ENCODE measurements at regions not wholly inside any gene's neighbourhood (a gene's known extent, or its start where the extent isn't known, plus 50 kb on each side); places are given as distances from the start of the nearest gene placed in this dataset.

DNA sequence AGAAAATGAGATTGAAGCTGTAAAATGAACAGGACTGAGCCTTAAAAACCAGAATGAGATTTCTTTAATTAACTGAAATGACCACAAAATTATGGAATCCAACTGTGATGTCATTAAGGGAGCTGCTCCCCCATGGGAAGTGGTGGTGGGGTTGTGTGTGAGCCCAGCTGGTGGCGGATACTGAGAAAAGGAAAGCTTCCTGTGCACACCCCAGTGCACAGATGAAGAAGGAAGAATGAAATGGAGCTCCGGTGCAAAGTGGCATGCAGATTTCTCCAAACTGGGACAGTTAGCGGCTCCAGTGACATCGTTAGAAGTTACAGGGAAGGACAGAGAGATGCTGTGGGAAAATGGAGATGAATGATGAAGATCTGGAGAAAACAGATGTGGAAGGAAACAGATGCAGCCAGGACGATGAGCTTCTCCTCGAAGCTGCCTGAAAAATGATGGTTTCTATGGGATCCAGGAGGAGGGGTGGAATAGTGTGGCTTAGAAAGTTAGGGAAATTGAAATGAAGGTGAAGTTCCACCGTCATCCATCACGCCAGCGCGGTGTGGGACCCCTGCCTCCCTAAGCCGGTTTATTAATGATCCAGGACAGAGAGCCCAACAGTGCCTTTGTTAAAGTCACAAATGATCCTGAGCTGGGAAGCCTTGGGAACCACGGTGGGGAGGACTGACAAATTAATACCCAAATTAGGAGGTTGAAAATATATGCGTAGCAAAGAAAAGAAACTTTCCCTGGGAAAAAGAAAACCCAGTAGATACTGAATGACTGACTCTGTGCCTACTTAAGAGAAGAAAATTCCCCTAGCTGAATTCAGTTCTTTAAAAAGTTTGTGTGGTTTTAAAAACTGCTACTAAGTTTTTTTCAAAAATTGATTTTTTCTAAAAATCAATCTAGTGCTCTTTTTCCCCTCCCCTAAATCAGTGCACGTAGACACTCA, 77.2 kb downstream of the TSN start:
- Histone ChIP-seq H3K79me2 (ENCODE audit: control insufficient read depth, insufficient read depth, low read length) (no peaks in the 10 kb centered on the region), H3K4me2 (ENCODE audit: insufficient read depth, low read length) (no peak overlapping the region), H3K9ac (ENCODE audit: insufficient read depth in 1 of 2, low read depth in 2 of 2, low read length in 2 of 2) (no peak overlapping the region), H3K27ac (ENCODE audit: extremely low read depth, low read depth, low read length) (no peak overlapping the region), H3K9me3 (replicated peaks; ENCODE audit: control insufficient read depth, insufficient read depth, low read depth, low read length) (no peaks in the 10 kb centered on the region), H3K36me3 (ENCODE audit: control insufficient read depth, insufficient read depth, low read length) (no peaks in the 10 kb centered on the region), H3K9me1 (ENCODE audit: control insufficient read depth, insufficient read depth, low read length) (no peaks in the 10 kb centered on the region), H3K4me3 (no peak overlapping the region), H3K27me3 (ENCODE audit: control insufficient read depth in 2 of 2, insufficient read depth in 2 of 2, low read length in 2 of 2) (peaks cover 23 to 44% of the 10 kb centered on the region in 2 experiments; a peak in 3 of 5 replicates), H4K20me1 (replicated peaks; ENCODE audit: control insufficient read depth, insufficient read depth, low read length) (no peaks in the 10 kb centered on the region), H2AFZ (ENCODE audit: low read depth, low read length) (no peak overlapping the region), H3K4me1 (replicated peaks in 1 of 2; ENCODE audit: control insufficient read depth in 2 of 2, insufficient read depth in 2 of 2, low read length in 2 of 2) (0 out of 5 replicates have a peak, but pooled peaks cover 0 to 3% of the 10 kb centered on the region in 2 experiments)
- BruUV-seq (replicated peaks): no TSS peak
- 3% methylated on average over 14 of the region's 14 CpGs for WGBS (ENCODE audit: insufficient coverage, low coverage, missing lambda C conversion rate)
- intact Hi-C loops (cut with micrococcal nuclease): no loop called here
- TF ChIP-seq, protein P1, sequence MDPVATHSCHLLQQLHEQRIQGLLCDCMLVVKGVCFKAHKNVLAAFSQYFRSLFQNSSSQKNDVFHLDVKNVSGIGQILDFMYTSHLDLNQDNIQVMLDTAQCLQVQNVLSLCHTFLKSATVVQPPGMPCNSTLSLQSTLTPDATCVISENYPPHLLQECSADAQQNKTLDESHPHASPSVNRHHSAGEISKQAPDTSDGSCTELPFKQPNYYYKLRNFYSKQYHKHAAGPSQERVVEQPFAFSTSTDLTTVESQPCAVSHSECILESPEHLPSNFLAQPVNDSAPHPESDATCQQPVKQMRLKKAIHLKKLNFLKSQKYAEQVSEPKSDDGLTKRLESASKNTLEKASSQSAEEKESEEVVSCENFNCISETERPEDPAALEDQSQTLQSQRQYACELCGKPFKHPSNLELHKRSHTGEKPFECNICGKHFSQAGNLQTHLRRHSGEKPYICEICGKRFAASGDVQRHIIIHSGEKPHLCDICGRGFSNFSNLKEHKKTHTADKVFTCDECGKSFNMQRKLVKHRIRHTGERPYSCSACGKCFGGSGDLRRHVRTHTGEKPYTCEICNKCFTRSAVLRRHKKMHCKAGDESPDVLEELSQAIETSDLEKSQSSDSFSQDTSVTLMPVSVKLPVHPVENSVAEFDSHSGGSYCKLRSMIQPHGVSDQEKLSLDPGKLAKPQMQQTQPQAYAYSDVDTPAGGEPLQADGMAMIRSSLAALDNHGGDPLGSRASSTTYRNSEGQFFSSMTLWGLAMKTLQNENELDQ (CRISPR knock-in tag; IDR thresholded peaks at IDR 0.05; ENCODE audit: borderline replicate concordance): no peak
- TF ChIP-seq ZNF121 (CRISPR knock-in tag; conservative IDR thresholded peaks at IDR 0.05) (no peak), RAD51 (IDR thresholded peaks at IDR 0.05; ENCODE audit: borderline replicate concordance, low read depth) (no peak), MXI1 (IDR thresholded peaks at IDR 0.05; ENCODE audit: low read depth, low read length) (no peak), FOXA1 (IDR thresholded peaks at IDR 0.05; ENCODE audit: borderline replicate concordance) (no peak), SREBF2 (CRISPR knock-in tag; IDR thresholded peaks at IDR 0.05) (no peak), PHF20 (IDR thresholded peaks at IDR 0.05; ENCODE audit: partially characterized antibody) (no peak), ZNF133 (CRISPR knock-in tag; IDR thresholded peaks at IDR 0.05) (no peak), SMARCA5 (IDR thresholded peaks at IDR 0.05) (no peak), ZSCAN32 (CRISPR knock-in tag; IDR thresholded peaks at IDR 0.05) (no peak)
- DNase-seq (ENCODE audit: extremely low read depth in 1 of 4, low spot score in 3 of 4) (no peak), ATAC-seq (no peak), FAIRE-seq (no peak)
- in situ Hi-C loops (cut with MboI): no loop called here
- ChIA-PET POLR2A (no interaction called here), CTCF (ENCODE audit: low intra/inter-chr PET ratio) (no interaction called here)
